Choroid plexus epithelial cell (primary cell): ENCODE measurements at regions not wholly inside any gene's neighbourhood (a gene's known extent, or its start where the extent isn't known, plus 50 kb on each side); places are given as distances from the start of the nearest gene placed in this dataset.

ENCODE experiments used
- DNase-seq: peaks from one replicate; pipeline ENCODE4 v3.0.0-alpha.2; 2010; ENCODE audit warnings: low read depth
- H3K4me3 ChIP-seq: 2 replicates; pipeline ENCODE4 v1.5.1; 2011; ENCODE audit warnings: low read depth, mild to moderate bottlenecking, control low read depth, low read length, moderate library complexity
- TF ChIP-seq, protein P1 (sequence below): conservative IDR thresholded peaks from 2 replicates; pipeline ENCODE4 v1.5.1; 2011; ENCODE audit warnings: low read depth, mild to moderate bottlenecking, control low read depth, inconsistent platforms, low read length, moderate library complexity

- no peak for DNase-seq
- H3K4me3 ChIP-seq = no peak overlapping the region
- TF ChIP-seq, protein P1, sequence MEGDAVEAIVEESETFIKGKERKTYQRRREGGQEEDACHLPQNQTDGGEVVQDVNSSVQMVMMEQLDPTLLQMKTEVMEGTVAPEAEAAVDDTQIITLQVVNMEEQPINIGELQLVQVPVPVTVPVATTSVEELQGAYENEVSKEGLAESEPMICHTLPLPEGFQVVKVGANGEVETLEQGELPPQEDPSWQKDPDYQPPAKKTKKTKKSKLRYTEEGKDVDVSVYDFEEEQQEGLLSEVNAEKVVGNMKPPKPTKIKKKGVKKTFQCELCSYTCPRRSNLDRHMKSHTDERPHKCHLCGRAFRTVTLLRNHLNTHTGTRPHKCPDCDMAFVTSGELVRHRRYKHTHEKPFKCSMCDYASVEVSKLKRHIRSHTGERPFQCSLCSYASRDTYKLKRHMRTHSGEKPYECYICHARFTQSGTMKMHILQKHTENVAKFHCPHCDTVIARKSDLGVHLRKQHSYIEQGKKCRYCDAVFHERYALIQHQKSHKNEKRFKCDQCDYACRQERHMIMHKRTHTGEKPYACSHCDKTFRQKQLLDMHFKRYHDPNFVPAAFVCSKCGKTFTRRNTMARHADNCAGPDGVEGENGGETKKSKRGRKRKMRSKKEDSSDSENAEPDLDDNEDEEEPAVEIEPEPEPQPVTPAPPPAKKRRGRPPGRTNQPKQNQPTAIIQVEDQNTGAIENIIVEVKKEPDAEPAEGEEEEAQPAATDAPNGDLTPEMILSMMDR = no peak
Observed at GRCh38 chr3:157753787-157754136, 250.5 kb upstream of the VEPH1 start.

DNA sequence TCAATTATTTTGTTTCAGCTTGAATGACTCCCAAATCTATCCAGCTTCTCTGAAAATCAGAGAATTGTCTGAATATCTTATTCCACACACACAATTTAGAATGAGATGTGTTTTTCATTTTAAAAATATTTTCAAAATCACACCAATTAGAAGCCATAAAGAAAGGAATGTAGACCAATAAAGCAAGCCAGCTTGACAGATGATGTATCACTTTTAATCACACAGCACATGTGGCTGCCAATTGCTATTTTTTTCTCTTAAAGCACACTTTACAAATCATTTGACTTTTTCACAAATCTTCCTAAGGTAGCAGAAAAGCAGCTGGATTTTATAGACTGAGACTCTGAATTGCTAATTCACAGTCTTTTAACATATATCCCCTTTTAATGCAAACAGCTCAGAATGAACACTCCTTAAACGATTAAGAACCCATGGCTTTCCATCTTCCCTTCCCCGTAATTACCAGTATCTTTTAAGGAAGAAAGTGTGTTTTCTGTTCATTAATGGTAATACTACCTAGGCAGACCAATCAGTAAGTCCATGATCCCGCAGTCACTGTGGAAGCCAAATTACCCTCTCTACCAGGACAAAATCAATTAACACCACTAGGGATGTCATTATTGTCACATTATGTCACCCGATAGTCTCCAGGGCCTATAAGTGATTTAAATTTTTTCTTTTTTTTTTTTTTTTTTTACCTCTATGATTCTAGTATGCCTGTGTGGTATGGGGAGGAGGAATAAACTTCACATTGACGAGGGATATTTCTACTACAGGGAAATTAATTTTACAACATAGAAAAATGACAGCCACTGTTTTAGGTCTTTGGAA lies 250.0 kb upstream of the VEPH1 start:
- DNase-seq = no peak
- H3K4me3 ChIP-seq = no peak overlapping the region
- TF ChIP-seq, protein P1 = no peak

DNA sequence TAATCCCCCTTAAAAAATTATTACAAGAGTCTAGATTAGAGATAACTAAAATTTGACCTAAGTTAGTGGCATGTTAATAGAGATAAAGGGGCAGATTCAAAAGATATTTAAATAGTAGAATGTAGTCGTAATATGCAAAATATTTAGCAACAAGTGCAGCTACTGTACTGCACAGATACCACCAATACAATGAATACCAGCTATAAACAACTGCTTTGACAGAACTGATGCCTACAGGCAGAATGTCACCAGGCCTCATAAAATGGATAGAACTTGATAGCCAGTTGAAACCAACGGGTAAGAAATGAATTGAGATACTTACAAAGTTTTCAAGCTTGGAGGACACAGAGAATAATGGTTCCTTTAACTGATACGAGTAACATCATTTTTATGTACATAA lies 249.3 kb upstream of the VEPH1 start:
- TF ChIP-seq, protein P1 = no peak
- no peak for DNase-seq
- no peak overlapping the region for H3K4me3 ChIP-seq

DNA sequence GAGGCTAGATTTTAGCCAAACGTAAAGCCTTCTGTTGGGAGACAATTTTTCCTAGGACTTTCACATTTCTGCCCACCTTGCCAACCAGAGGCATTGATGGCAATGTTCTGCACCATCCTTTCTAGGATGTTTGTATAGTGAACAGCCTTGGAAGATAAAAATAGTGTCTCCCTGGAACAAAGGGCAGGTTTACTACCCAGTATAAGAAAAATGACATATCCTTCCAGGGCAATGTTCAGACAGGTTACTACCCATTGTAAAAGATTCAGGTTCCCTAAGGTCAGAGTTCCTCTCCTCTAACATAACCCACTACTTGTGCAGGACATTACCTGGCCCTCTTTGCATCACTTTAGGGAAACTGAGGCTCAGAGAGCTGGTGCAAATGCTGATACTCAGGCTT lies 248.2 kb upstream of the VEPH1 start:
- TF ChIP-seq, protein P1 = no peak
- DNase-seq = no peak
- no peak overlapping the region for H3K4me3 ChIP-seq

DNA sequence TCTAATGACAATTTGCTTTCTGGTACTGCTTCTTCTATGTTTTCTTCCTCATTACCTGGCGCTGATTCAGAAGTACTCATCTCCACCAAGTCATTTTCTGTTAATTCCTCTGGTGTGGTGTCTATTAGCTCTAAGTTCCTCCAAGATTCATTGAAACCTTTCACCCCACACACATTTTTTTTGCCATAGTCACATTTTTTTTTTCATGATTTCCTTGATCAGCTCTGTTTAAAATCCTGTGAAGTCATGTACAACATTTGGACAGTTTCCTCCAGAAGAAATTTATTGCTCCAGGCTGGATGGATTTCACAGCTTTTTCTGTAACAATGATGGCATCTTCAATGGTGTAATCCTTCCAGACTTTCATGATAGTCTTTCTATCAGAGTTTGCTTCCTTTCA lies 243.2 kb upstream of the VEPH1 start:
- H3K4me3 ChIP-seq = no peak overlapping the region
- TF ChIP-seq, protein P1 = no peak
- DNase-seq = no peak

DNA sequence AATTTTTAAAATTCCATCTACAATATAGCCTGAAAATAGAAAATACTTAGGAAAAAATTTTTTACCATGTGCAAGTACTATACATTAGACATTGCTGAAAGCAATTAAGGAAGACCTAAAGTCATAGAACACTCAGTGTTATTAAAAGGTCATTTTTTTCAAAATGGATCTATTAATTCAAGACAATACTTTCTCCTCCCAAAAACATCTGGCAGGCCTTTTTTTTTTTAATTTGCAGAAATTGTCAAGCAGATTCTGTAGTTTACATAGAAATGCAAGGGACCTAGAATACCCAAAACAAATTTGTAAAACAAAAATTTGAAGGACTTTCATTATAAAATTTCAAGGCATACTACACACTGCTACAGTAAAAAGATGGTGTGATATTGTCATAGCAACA lies 238.4 kb upstream of the VEPH1 start:
- TF ChIP-seq, protein P1 = no peak
- DNase-seq = no peak
- no peak overlapping the region for H3K4me3 ChIP-seq

DNA sequence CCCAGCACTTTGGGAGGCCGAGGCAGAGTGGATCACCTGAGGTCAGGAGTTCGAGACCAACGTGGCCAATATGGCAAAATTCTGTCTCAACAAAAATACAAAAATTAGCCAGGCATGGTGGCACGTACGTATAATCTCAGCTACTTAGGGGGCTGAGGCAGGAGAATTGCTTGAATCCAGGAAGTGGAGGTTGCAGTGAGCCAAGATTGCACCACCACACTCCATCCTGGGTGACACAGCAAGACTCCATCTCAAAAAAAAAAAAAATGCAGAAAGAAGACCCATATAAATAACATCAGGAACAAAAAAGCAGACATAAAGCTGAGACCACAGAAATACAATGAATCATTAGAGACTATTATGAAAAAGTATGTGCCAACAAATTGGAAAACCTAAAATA lies 235.2 kb upstream of the VEPH1 start:
- TF ChIP-seq, protein P1 = no peak
- no peak for DNase-seq
- H3K4me3 ChIP-seq = no peak overlapping the region
